ENCODE measurements at regions not wholly inside any gene's neighbourhood (a gene's known extent, or its start where the extent isn't known, plus 50 kb on each side); places are given as distances from the start of the nearest gene placed in this dataset.
A peak's percentile ranks its signal among the peaks of the same experiment; 100 is the strongest.

DNA sequence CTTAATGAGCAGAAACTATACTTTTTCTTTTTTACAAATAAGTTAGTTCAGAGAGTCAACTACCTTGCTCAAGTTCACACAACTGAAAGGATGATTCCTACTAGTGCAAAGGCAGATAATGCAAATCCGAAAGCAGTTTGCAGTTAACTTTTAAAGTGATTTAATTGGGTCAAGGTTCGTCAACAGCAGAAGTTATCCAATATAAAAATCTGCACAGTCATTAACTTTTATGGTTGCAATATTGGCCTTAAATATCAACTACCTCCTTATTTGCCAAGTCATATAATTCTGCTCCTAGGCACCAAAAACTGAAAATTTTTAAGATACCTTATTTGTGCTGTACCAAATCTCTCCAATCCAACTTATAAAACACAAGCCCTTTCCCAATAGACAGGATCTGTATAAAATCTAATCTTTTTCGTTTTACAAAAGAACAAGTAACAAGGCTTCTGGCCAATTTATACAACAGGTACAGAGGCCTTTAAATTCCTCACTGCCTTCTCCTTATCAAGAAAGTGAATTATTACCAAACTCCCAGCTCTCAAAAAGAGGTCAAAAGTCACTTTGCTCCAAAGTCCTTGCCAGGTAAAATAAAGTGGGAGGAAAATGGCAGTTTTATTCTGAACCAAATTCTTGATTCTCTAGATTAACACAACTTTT, 416.6 kb upstream of the NECTIN3 start:
- TF ChIP-seq CTCF (conservative IDR thresholded peaks at IDR 0.05; ENCODE audit: low read length): no peak
- H3K4me3 ChIP-seq (ENCODE audit: low read length): no peak overlapping the region
- DNase-seq (ENCODE audit: low read depth): no peak

DNA sequence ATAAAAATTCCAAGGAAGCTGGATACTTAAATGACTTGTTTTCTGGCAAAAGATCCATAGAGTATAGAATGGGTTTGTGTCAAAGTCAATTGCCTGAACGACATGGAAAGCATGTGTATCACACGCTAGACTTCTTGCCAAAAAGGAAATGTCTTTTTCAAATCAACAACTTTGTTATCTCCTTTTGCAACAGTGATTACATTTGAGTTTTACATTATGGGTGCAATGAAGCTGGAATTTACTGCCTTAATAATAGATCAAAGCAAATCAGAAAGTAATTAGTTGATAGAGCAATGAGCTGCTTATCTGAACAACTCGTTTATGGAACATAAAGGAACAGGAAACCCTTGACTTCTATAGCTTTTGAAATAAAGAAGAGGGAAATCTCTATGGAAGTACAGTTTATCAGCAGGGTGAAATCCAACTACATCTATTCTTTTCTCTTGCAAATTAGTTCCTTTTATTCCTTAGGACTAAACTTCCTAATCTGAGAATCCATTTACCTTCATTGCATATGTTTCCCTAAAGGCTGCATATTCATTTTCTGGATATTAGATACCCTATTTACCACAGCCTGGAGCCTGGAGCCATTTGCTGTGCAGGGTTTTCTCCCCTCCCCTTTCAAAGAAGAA, 415.1 kb upstream of the NECTIN3 start:
- TF ChIP-seq CTCF (conservative IDR thresholded peaks at IDR 0.05; ENCODE audit: low read length): no peak
- no peak for DNase-seq (ENCODE audit: low read depth)
- H3K4me3 ChIP-seq (ENCODE audit: low read length): no peak overlapping the region

DNA sequence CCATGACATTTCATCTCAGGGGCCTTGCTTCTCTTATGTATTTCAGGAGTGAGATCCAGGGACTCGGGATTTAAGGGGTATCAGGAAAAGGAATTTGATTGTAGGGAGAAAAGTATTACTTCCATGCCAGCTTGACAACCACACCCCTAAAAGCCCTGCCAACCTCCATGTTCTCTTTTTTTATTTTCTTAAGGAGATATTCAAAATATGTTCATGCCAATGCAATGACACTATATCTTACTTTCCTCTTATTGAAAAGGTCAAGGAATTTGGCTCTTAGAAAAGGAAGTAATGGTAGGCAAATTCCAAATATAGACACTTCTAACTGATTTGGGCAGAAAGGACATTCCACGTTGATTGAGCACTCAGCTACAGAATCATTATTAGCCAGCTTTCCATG, 407.5 kb upstream of the NECTIN3 start:
- H3K4me3 ChIP-seq (ENCODE audit: low read length): no peak overlapping the region
- no peak for TF ChIP-seq CTCF (conservative IDR thresholded peaks at IDR 0.05; ENCODE audit: low read length)

DNA sequence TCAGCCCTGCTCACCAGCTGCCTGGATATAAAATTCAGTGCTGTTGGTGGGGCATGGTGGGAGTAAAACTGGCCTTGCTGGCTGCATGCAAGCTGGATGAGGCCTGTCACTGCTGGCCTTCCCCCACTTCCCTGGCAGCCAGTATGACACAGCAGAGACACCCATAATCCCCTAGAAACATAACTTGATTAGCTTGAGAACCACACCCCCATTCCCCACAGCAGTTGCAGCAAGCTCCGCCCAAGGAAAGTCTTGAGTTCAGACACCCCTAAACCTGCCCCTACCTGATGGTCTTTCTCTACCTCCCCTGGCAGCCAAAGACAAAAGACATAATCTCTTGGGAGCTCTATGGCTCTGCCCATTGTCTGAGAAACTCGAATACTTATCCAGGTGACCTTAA, 405.1 kb upstream of the NECTIN3 start:
- DNase-seq (ENCODE audit: low read depth): no peak
- no peak overlapping the region for H3K4me3 ChIP-seq (ENCODE audit: low read length)
- no peak for TF ChIP-seq CTCF (conservative IDR thresholded peaks at IDR 0.05; ENCODE audit: low read length)

More for the DNA sequence above, 407.5 kb upstream of the NECTIN3 start:
- DNase-seq (ENCODE audit: low read depth): peak; percentile 37

- TF ChIP-seq CTCF (conservative IDR thresholded peaks at IDR 0.05; ENCODE audit: low read length): no peak
- H3K4me3 ChIP-seq (ENCODE audit: low read length): no peak overlapping the region
- DNase-seq (ENCODE audit: low read depth): no peak
Observed at GRCh38 chr3:110667216-110667615, 404.4 kb upstream of the NECTIN3 start.

DNA sequence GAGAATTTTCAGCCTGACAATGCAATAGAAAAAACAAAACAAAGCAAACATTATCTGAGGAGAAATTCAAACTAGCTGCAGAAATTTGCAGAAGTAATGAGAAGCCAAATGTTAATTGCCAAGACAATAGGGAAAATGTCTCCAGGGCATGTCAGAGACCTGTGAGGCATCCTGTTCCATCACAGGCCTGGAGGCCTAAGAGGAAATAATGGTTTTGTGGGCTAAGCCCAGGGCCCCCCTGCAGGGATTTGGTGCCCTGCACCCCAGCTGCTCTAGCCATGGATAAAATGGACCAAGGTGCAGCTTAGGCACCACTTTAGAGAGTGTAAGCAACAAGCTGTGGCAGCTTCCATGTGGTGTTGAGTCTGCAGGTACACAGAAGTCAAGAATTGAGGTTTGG, 401.2 kb upstream of the NECTIN3 start:
- H3K4me3 ChIP-seq (ENCODE audit: low read length): no peak overlapping the region
- TF ChIP-seq CTCF (conservative IDR thresholded peaks at IDR 0.05; ENCODE audit: low read length): no peak
- DNase-seq (ENCODE audit: low read depth): no peak

- DNase-seq (ENCODE audit: low read depth): peak; percentile 56
- TF ChIP-seq CTCF (conservative IDR thresholded peaks at IDR 0.05; ENCODE audit: low read length): no peak
- no peak overlapping the region for H3K4me3 ChIP-seq (ENCODE audit: low read length)
Observed at GRCh38 chr3:110677506-110677905, 394.1 kb upstream of the NECTIN3 start.
